ENCODE measurements at regions not wholly inside any gene's neighbourhood (a gene's known extent, or its start where the extent isn't known, plus 50 kb on each side); places are given as distances from the start of the nearest gene placed in this dataset.

GRCh38 chr2:220503431-220503830, 876.0 kb downstream of the SLC4A3 start:
- H3K4me3 ChIP-seq (ENCODE audit: low read depth, low read length), result no peak overlapping the region
- peaks cover 3% of the 10 kb centered on the region; the same call in 1 of the 2 replicates for H3K9me3 ChIP-seq (ENCODE audit: control insufficient read depth, insufficient read depth, low read depth, low read length)
- peaks cover 15% of the 10 kb centered on the region for H3K4me1 ChIP-seq (ENCODE audit: control insufficient read depth, insufficient read depth, low read length)
- H3K9ac ChIP-seq (ENCODE audit: low read length), result no peak overlapping the region
- H3K27ac ChIP-seq (ENCODE audit: low read depth, low read length), result no peak overlapping the region
- H3K36me3 ChIP-seq (ENCODE audit: control insufficient read depth, insufficient read depth, low read length), result no peaks in the 10 kb centered on the region
- H3K27me3 ChIP-seq (ENCODE audit: control insufficient read depth, insufficient read depth, low read length), result no peaks in the 10 kb centered on the region

- Histone ChIP-seq H3K27ac (ENCODE audit: low read depth, low read length) (peak overlapping the region; percentile 5; the same call in 1 of the 2 replicates), H3K9ac (ENCODE audit: low read length) (no peak overlapping the region), H3K4me1 (ENCODE audit: control insufficient read depth, insufficient read depth, low read length) (peaks cover 15% of the 10 kb centered on the region)
Observed at GRCh38 chr2:220504938-220505503, 877.6 kb downstream of the SLC4A3 start.

DNA sequence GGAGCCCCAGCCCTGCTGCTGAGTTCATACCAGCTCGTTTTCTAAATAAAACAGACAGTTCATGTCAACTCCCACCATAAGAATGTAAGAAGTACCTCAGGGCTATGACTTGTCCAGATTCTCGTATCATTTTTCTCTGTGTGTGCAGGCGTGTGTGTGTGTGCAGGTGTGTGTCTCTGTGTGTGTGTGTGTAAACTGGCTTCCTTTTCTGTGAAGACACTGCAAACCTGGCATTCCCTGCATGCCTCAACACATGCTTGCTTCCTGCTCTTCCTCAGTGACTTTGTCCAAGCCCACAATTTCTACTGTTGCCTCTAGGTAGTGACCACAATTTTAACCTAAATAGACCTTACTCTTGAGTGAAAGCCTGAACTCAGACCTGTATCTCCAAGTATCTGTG, 879.0 kb downstream of the SLC4A3 start:
- Histone ChIP-seq H3K36me3 (ENCODE audit: control insufficient read depth, insufficient read depth, low read length) (no peaks in the 10 kb centered on the region), H3K4me1 (ENCODE audit: control insufficient read depth, insufficient read depth, low read length) (peaks cover 15% of the 10 kb centered on the region), H3K27me3 (ENCODE audit: control insufficient read depth, insufficient read depth, low read length) (no peaks in the 10 kb centered on the region), H3K9ac (ENCODE audit: low read length) (no peak overlapping the region), H3K9me3 (ENCODE audit: control insufficient read depth, insufficient read depth, low read depth, low read length) (no peaks in the 10 kb centered on the region), H3K4me3 (ENCODE audit: low read depth, low read length) (no peak overlapping the region), H3K27ac (ENCODE audit: low read depth, low read length) (no peak overlapping the region)

More at GRCh38 chr2:220504938-220505503, 877.6 kb downstream of the SLC4A3 start:
- H3K36me3 ChIP-seq (ENCODE audit: control insufficient read depth, insufficient read depth, low read length), result no peaks in the 10 kb centered on the region
- H3K9me3 ChIP-seq (ENCODE audit: control insufficient read depth, insufficient read depth, low read depth, low read length), result peaks cover 3% of the 10 kb centered on the region; the same call in 1 of the 2 replicates
- H3K4me3 ChIP-seq (ENCODE audit: low read depth, low read length), result no peak overlapping the region
- H3K27me3 ChIP-seq (ENCODE audit: control insufficient read depth, insufficient read depth, low read length), result no peaks in the 10 kb centered on the region

GRCh38 chr2:220509096-220509757, 881.8 kb downstream of the SLC4A3 start:
- Histone ChIP-seq H3K27ac (ENCODE audit: low read depth, low read length) (no peak overlapping the region), H3K4me3 (ENCODE audit: low read depth, low read length) (no peak overlapping the region)

GRCh38 chr2:220509966-220510365, 882.5 kb downstream of the SLC4A3 start:
- Histone ChIP-seq H3K4me3 (ENCODE audit: low read depth, low read length) (no peak overlapping the region), H3K9me3 (ENCODE audit: control insufficient read depth, insufficient read depth, low read depth, low read length) (no peaks in the 10 kb centered on the region), H3K9ac (ENCODE audit: low read length) (no peak overlapping the region), H3K4me1 (ENCODE audit: control insufficient read depth, insufficient read depth, low read length) (peaks cover 14% of the 10 kb centered on the region), H3K27ac (ENCODE audit: low read depth, low read length) (no peak overlapping the region), H3K36me3 (ENCODE audit: control insufficient read depth, insufficient read depth, low read length) (no peaks in the 10 kb centered on the region), H3K27me3 (ENCODE audit: control insufficient read depth, insufficient read depth, low read length) (no peaks in the 10 kb centered on the region)

More at GRCh38 chr2:220509096-220509757, 881.8 kb downstream of the SLC4A3 start:
- Histone ChIP-seq H3K9me3 (ENCODE audit: control insufficient read depth, insufficient read depth, low read depth, low read length) (no peaks in the 10 kb centered on the region), H3K4me1 (ENCODE audit: control insufficient read depth, insufficient read depth, low read length) (peaks cover 15% of the 10 kb centered on the region), H3K36me3 (ENCODE audit: control insufficient read depth, insufficient read depth, low read length) (no peaks in the 10 kb centered on the region), H3K27me3 (ENCODE audit: control insufficient read depth, insufficient read depth, low read length) (no peaks in the 10 kb centered on the region), H3K9ac (ENCODE audit: low read length) (no peak overlapping the region)

- Histone ChIP-seq H3K9ac (ENCODE audit: low read length) (no peak overlapping the region), H3K27ac (ENCODE audit: low read depth, low read length) (no peak overlapping the region), H3K4me1 (ENCODE audit: control insufficient read depth, insufficient read depth, low read length) (peaks cover 7% of the 10 kb centered on the region), H3K36me3 (ENCODE audit: control insufficient read depth, insufficient read depth, low read length) (no peaks in the 10 kb centered on the region), H3K4me3 (ENCODE audit: low read depth, low read length) (no peak overlapping the region), H3K9me3 (ENCODE audit: control insufficient read depth, insufficient read depth, low read depth, low read length) (no peaks in the 10 kb centered on the region), H3K27me3 (ENCODE audit: control insufficient read depth, insufficient read depth, low read length) (no peaks in the 10 kb centered on the region)
Observed at GRCh38 chr2:220510668-220511067, 883.2 kb downstream of the SLC4A3 start.

GRCh38 chr2:220512419-220512818, 885.0 kb downstream of the SLC4A3 start:
- H3K36me3 ChIP-seq (ENCODE audit: control insufficient read depth, insufficient read depth, low read length), result no peaks in the 10 kb centered on the region
- no peak overlapping the region for H3K4me3 ChIP-seq (ENCODE audit: low read depth, low read length)
- H3K9me3 ChIP-seq (ENCODE audit: control insufficient read depth, insufficient read depth, low read depth, low read length), result no peaks in the 10 kb centered on the region
- no peak overlapping the region for H3K27ac ChIP-seq (ENCODE audit: low read depth, low read length)
- H3K27me3 ChIP-seq (ENCODE audit: control insufficient read depth, insufficient read depth, low read length), result no peaks in the 10 kb centered on the region
- no peaks in the 10 kb centered on the region; the same call in 1 of the 2 replicates for H3K4me1 ChIP-seq (ENCODE audit: control insufficient read depth, insufficient read depth, low read length)
- H3K9ac ChIP-seq (ENCODE audit: low read length), result no peak overlapping the region

DNA sequence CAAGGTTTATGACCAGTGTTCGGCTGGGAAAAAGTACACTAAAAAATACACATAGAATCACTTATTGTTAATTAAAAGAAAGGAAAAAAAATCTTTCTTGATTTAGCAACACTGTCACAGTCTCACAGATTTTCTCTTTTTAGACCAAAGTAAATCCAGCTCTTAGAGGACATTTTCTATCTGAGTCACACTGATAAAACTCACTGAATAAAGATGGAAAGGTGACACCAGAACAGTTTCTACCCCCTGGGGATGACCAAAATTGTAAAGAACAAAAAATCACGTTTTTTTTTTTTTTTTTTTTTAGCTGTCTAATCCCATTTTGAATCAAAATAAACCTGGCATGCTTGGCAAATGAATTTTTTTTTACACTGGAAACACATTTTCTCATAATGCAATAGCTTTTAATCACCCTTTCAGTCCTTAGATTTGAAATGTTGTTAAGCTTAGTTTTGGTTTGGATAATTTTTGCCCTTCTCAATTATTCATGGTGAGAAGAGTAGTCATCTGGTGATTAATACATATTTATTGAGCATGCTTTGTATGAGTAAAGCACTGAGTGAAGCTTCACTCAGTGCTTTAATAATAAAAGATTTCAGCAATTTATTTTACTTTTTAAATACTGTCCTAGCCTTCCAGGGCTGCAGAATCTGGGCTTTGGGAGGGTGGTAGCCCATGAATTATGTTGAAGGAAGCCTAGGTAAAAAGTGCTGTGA, 886.3 kb downstream of the SLC4A3 start:
- no peak overlapping the region for H3K9ac ChIP-seq (ENCODE audit: low read length)
- no peaks in the 10 kb centered on the region for H3K27me3 ChIP-seq (ENCODE audit: control insufficient read depth, insufficient read depth, low read length)
- H3K9me3 ChIP-seq (ENCODE audit: control insufficient read depth, insufficient read depth, low read depth, low read length), result no peaks in the 10 kb centered on the region
- H3K4me3 ChIP-seq (ENCODE audit: low read depth, low read length), result no peak overlapping the region
- H3K27ac ChIP-seq (ENCODE audit: low read depth, low read length), result no peak overlapping the region
- H3K4me1 ChIP-seq (ENCODE audit: control insufficient read depth, insufficient read depth, low read length), result no peaks in the 10 kb centered on the region; the same call in 1 of the 2 replicates
- H3K36me3 ChIP-seq (ENCODE audit: control insufficient read depth, insufficient read depth, low read length), result no peaks in the 10 kb centered on the region

GRCh38 chr2:220521551-220521950, 894.1 kb downstream of the SLC4A3 start:
- Histone ChIP-seq H3K4me3 (ENCODE audit: low read depth, low read length) (no peak overlapping the region), H3K27ac (ENCODE audit: low read depth, low read length) (no peak overlapping the region), H3K36me3 (ENCODE audit: control insufficient read depth, insufficient read depth, low read length) (no peaks in the 10 kb centered on the region), H3K9me3 (ENCODE audit: control insufficient read depth, insufficient read depth, low read depth, low read length) (peaks cover 2% of the 10 kb centered on the region; the same call in 1 of the 2 replicates), H3K27me3 (ENCODE audit: control insufficient read depth, insufficient read depth, low read length) (no peaks in the 10 kb centered on the region), H3K9ac (ENCODE audit: low read length) (no peak overlapping the region), H3K4me1 (ENCODE audit: control insufficient read depth, insufficient read depth, low read length) (no peaks in the 10 kb centered on the region)

GRCh38 chr2:220528180-220528675, 900.8 kb downstream of the SLC4A3 start:
- Histone ChIP-seq H3K4me3 (ENCODE audit: low read depth, low read length) (no peak overlapping the region), H3K36me3 (ENCODE audit: control insufficient read depth, insufficient read depth, low read length) (no peaks in the 10 kb centered on the region), H3K9ac (ENCODE audit: low read length) (no peak overlapping the region), H3K27me3 (ENCODE audit: control insufficient read depth, insufficient read depth, low read length) (no peaks in the 10 kb centered on the region), H3K27ac (ENCODE audit: low read depth, low read length) (no peak overlapping the region), H3K9me3 (ENCODE audit: control insufficient read depth, insufficient read depth, low read depth, low read length) (peaks cover 4% of the 10 kb centered on the region), H3K4me1 (ENCODE audit: control insufficient read depth, insufficient read depth, low read length) (no peaks in the 10 kb centered on the region)

- H3K27ac ChIP-seq (ENCODE audit: low read depth, low read length), result no peak overlapping the region
- peaks cover 14% of the 10 kb centered on the region for H3K9me3 ChIP-seq (ENCODE audit: control insufficient read depth, insufficient read depth, low read depth, low read length)
- H3K27me3 ChIP-seq (ENCODE audit: control insufficient read depth, insufficient read depth, low read length), result no peaks in the 10 kb centered on the region
- no peaks in the 10 kb centered on the region for H3K36me3 ChIP-seq (ENCODE audit: control insufficient read depth, insufficient read depth, low read length)
- H3K4me3 ChIP-seq (ENCODE audit: low read depth, low read length), result no peak overlapping the region
- no peaks in the 10 kb centered on the region for H3K4me1 ChIP-seq (ENCODE audit: control insufficient read depth, insufficient read depth, low read length)
- H3K9ac ChIP-seq (ENCODE audit: low read length), result no peak overlapping the region
Observed at GRCh38 chr2:220531216-220531615, 903.8 kb downstream of the SLC4A3 start.

Data from HUES6 (cell line).